ENCODE measurements at regions not wholly inside any gene's neighbourhood (a gene's known extent, or its start where the extent isn't known, plus 50 kb on each side); places are given as distances from the start of the nearest gene placed in this dataset.

- TF ChIP-seq CTCF (IDR thresholded peaks at IDR 0.05): no peak
- no peak for TF ChIP-seq POLR2AphosphoS5 (IDR thresholded peaks at IDR 0.05)
Measured at GRCh38 chr1:101697072-101697471, 299.7 kb downstream of the OLFM3 start.
